ENCODE measurements at regions not wholly inside any gene's neighbourhood (a gene's known extent, or its start where the extent isn't known, plus 50 kb on each side); places are given as distances from the start of the nearest gene placed in this dataset.

DNA sequence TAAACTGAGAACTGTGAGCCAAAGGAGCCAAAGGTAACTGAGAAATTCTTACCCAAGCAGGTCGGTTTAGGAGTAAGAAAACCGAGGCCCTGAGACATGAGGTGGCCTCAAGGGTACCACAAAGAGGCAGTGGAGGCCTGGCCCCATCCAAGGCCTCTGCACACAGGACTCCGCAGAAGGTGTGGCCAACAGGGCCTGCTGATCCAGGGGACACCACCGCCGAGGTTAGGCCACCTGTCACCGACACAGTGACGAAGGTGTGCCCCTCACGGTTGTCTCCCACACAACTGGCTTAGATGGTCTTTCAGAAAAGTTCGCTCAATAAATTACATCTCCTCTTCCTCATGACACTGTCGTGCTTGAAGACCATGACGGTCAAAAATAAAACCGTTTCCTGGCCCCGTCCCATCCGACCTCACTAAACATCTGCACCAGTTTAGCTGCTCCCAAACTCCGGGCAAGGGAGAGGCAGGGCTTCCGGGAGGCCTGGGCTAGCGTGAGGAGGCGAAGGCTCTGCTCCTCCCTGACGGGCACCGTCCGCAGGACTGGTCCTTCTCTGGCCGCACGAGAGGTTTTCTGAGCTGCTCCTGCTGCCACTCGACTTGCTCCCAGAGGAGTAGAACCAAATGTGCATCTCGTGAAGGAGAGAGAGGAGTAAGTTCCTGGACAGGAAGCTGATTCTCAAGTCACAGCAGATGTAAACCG is 442.0 kb downstream of the EIPR1 start:
- H3K4me3 ChIP-seq (ENCODE audit: low read length) = no peak overlapping the region
- H3K27ac ChIP-seq (ENCODE audit: low read depth, low read length) = no peak overlapping the region
- H3K27me3 ChIP-seq (ENCODE audit: insufficient read depth, low read length, poor library complexity) = no peaks in the 10 kb centered on the region
- no peak overlapping the region for H4K5ac ChIP-seq (ENCODE audit: low read length)
- no peak overlapping the region for H3K56ac ChIP-seq (ENCODE audit: low read length)
- H3K4me2 ChIP-seq (ENCODE audit: low read length) = no peak overlapping the region
- no peak overlapping the region for H2BK15ac ChIP-seq (replicated peaks; ENCODE audit: low read depth)
- no peak overlapping the region for H4K8ac ChIP-seq (ENCODE audit: low read depth, low read length)
- H2BK5ac ChIP-seq (ENCODE audit: low read length) = no peak overlapping the region
- no peaks in the 10 kb centered on the region for H3K4me1 ChIP-seq (ENCODE audit: control insufficient read depth, low read depth, low read length)
- no peak overlapping the region for H3K4ac ChIP-seq (ENCODE audit: low read depth, low read length)
- no peak overlapping the region for H3K23ac ChIP-seq (ENCODE audit: low read length)
- H3K36me3 ChIP-seq (ENCODE audit: control insufficient read depth, insufficient read depth, low read length) = no peaks in the 10 kb centered on the region
- no peaks in the 10 kb centered on the region for H3K79me1 ChIP-seq (ENCODE audit: low read length)
- H3K18ac ChIP-seq (ENCODE audit: low read length) = no peak overlapping the region
- no peak overlapping the region for H3K9ac ChIP-seq (ENCODE audit: low read length)
- H3K79me2 ChIP-seq (ENCODE audit: control insufficient read depth, insufficient read depth, low read length) = no peaks in the 10 kb centered on the region
- DNase-seq = no peak
- H2AK5ac ChIP-seq (ENCODE audit: low read length) = no peak overlapping the region
- WGBS (ENCODE audit: extremely low coverage, insufficient coverage, low lambda C conversion rate) = no CpG with 5 or more reads among the region's 26 CpGs
- H2BK120ac ChIP-seq (ENCODE audit: low read depth, low read length) = no peak overlapping the region

DNA sequence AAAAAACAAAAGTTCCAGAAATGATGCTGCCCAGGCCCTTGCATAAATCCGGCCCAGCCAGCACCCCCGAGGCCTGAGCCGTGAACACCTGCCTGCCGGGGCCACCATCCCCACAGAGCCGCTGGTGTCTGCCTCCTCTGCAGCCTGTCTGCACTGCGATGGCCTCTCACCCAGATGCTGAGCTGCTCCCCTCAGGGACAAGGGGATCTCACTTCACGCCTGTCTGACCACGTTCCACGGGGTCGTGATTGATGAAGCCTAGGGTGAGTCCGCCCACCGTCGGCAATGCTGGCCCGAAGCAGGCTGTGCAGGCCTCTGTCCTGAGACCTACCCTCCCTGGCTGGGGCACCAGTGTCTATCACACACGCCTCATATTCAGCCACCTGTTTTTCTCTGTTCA is 444.2 kb downstream of the EIPR1 start:
- Histone ChIP-seq H3K27ac (ENCODE audit: low read depth, low read length) (no peak overlapping the region), H3K4me2 (ENCODE audit: low read length) (no peak overlapping the region), H3K27me3 (ENCODE audit: insufficient read depth, low read length, poor library complexity) (no peaks in the 10 kb centered on the region), H4K5ac (ENCODE audit: low read length) (no peak overlapping the region), H3K18ac (ENCODE audit: low read length) (no peak overlapping the region), H3K79me2 (ENCODE audit: control insufficient read depth, insufficient read depth, low read length) (no peaks in the 10 kb centered on the region), H4K8ac (ENCODE audit: low read depth, low read length) (no peak overlapping the region), H2BK120ac (ENCODE audit: low read depth, low read length) (no peak overlapping the region), H2BK15ac (replicated peaks; ENCODE audit: low read depth) (no peak overlapping the region), H3K4ac (ENCODE audit: low read depth, low read length) (no peak overlapping the region), H3K36me3 (ENCODE audit: control insufficient read depth, insufficient read depth, low read length) (no peaks in the 10 kb centered on the region), H3K4me1 (ENCODE audit: control insufficient read depth, low read depth, low read length) (no peaks in the 10 kb centered on the region), H3K9ac (ENCODE audit: low read length) (no peak overlapping the region), H3K56ac (ENCODE audit: low read length) (no peak overlapping the region), H2BK5ac (ENCODE audit: low read length) (no peak overlapping the region), H3K23ac (ENCODE audit: low read length) (no peak overlapping the region), H3K4me3 (ENCODE audit: low read length) (no peak overlapping the region), H3K79me1 (ENCODE audit: low read length) (no peaks in the 10 kb centered on the region), H2AK5ac (ENCODE audit: low read length) (no peak overlapping the region)
- DNase-seq = no peak
- no CpG with 5 or more reads among the region's 15 CpGs for WGBS (ENCODE audit: extremely low coverage, insufficient coverage, low lambda C conversion rate)

DNA sequence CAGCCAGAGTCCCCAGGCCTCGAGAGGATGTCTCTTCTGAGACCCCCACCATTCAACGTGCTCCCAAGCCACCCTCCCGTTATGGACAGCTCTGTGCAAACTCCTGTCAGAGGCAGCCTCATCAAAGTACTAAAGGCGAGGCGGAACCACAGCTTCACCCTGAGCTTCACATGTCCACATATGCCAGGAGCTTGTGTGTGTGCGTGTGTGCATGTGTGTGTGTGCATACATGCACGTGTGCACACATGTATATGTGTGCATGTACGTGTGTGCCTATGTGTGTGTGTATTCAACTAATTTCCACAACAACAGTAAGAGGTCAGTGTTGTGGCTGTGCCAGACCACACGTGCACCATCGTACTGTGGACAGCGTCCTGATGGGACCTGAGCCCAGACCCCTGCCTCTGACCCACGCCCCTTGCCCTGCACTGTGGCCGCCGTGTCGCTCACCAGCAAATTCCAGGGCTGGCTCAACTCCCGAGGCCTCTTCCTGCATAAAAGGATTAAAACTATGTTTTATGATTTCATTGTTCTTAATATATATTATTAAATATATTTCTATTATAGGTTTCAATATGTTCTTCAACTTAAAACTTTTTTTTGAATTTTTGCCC is 444.8 kb downstream of the EIPR1 start:
- Histone ChIP-seq H3K56ac (ENCODE audit: low read length) (no peak overlapping the region), H2BK5ac (ENCODE audit: low read length) (no peak overlapping the region), H3K4me2 (ENCODE audit: low read length) (no peak overlapping the region), H3K79me1 (ENCODE audit: low read length) (no peaks in the 10 kb centered on the region), H3K36me3 (ENCODE audit: control insufficient read depth, insufficient read depth, low read length) (no peaks in the 10 kb centered on the region), H3K79me2 (ENCODE audit: control insufficient read depth, insufficient read depth, low read length) (no peaks in the 10 kb centered on the region), H3K4me3 (ENCODE audit: low read length) (no peak overlapping the region), H2BK120ac (ENCODE audit: low read depth, low read length) (no peak overlapping the region), H3K27me3 (ENCODE audit: insufficient read depth, low read length, poor library complexity) (no peaks in the 10 kb centered on the region), H2AK5ac (ENCODE audit: low read length) (no peak overlapping the region), H3K4ac (ENCODE audit: low read depth, low read length) (no peak overlapping the region), H3K18ac (ENCODE audit: low read length) (no peak overlapping the region), H4K8ac (ENCODE audit: low read depth, low read length) (no peak overlapping the region), H3K27ac (ENCODE audit: low read depth, low read length) (no peak overlapping the region), H3K23ac (ENCODE audit: low read length) (no peak overlapping the region), H3K4me1 (ENCODE audit: control insufficient read depth, low read depth, low read length) (no peaks in the 10 kb centered on the region), H3K9ac (ENCODE audit: low read length) (no peak overlapping the region), H4K5ac (ENCODE audit: low read length) (no peak overlapping the region), H2BK15ac (replicated peaks; ENCODE audit: low read depth) (no peak overlapping the region)
- WGBS (ENCODE audit: extremely low coverage, insufficient coverage, low lambda C conversion rate) = no CpG with 5 or more reads among the region's 16 CpGs
- no peak for DNase-seq

DNA sequence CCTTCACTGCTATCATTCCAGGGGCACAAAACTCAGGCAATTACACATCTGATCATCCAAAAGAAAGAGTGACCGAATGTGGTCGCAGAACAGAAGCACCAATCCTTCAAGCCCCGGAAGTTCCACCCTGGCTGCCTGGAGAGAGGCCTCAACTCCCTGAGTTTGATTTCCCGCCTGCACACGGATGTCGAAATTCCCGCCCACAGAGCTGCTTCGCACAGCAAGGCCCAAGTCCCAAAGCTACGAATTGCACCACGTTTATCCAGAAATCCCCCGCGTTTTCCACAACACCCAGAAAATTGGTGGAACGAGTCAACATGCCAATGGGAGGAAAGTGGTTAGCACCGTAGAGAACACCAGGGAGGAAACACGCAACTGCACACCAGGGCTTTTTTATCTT is 445.4 kb downstream of the EIPR1 start:
- H3K9ac ChIP-seq (ENCODE audit: low read length) = no peak overlapping the region
- H3K79me1 ChIP-seq (ENCODE audit: low read length) = no peaks in the 10 kb centered on the region
- no peaks in the 10 kb centered on the region for H3K36me3 ChIP-seq (ENCODE audit: control insufficient read depth, insufficient read depth, low read length)
- H3K23ac ChIP-seq (ENCODE audit: low read length) = no peak overlapping the region
- no peak overlapping the region for H3K4me2 ChIP-seq (ENCODE audit: low read length)
- H4K5ac ChIP-seq (ENCODE audit: low read length) = no peak overlapping the region
- no peak overlapping the region for H2AK5ac ChIP-seq (ENCODE audit: low read length)
- WGBS (ENCODE audit: extremely low coverage, insufficient coverage, low lambda C conversion rate) = no CpG with 5 or more reads among the region's 15 CpGs
- no peak overlapping the region for H3K4me3 ChIP-seq (ENCODE audit: low read length)
- no peak overlapping the region for H2BK15ac ChIP-seq (replicated peaks; ENCODE audit: low read depth)
- no peaks in the 10 kb centered on the region for H3K27me3 ChIP-seq (ENCODE audit: insufficient read depth, low read length, poor library complexity)
- no peak overlapping the region for H3K56ac ChIP-seq (ENCODE audit: low read length)
- H3K18ac ChIP-seq (ENCODE audit: low read length) = no peak overlapping the region
- H2BK5ac ChIP-seq (ENCODE audit: low read length) = no peak overlapping the region
- no peaks in the 10 kb centered on the region for H3K4me1 ChIP-seq (ENCODE audit: control insufficient read depth, low read depth, low read length)
- H2BK120ac ChIP-seq (ENCODE audit: low read depth, low read length) = no peak overlapping the region
- H4K8ac ChIP-seq (ENCODE audit: low read depth, low read length) = no peak overlapping the region
- DNase-seq = no peak
- no peaks in the 10 kb centered on the region for H3K79me2 ChIP-seq (ENCODE audit: control insufficient read depth, insufficient read depth, low read length)
- no peak overlapping the region for H3K4ac ChIP-seq (ENCODE audit: low read depth, low read length)
- no peak overlapping the region for H3K27ac ChIP-seq (ENCODE audit: low read depth, low read length)

DNA sequence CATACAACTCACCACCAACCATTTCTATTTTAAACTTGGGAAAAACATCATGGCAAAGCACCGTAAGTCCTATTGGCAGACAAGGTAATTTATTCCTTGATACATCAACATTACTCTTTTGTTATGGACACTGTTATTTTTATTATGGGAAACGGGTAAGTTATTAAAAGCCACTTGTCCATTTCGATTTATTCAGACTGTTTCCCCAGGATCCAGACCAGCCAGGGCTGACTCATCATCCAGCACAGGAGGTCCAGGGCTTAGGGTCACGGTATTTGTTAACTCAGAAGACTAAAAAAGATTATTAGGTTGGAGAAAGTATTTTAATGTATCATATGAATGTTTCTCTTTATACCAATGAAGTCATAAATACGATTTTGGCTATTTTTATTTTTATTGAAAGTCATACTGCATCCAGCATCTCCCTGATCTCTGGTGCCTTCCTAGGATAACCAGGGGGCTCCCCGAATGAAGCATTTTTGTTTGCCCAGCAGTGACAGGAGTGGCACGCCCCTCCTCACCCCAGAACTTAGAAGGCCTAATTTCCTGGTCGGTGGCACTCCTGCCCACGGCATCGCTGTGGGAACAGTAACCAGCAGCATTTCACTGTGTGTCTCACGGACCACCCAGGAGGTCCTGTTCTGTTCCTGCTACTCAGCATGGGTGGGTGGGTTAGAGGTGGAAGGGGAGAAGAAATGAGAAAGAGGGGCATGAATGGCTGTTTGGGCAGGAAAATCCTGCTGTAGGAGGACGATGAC is 446.1 kb downstream of the EIPR1 start:
- Histone ChIP-seq H3K4me3 (ENCODE audit: low read length) (no peak overlapping the region), H3K9ac (ENCODE audit: low read length) (no peak overlapping the region), H2BK5ac (ENCODE audit: low read length) (no peak overlapping the region), H2BK15ac (replicated peaks; ENCODE audit: low read depth) (no peak overlapping the region), H3K4me2 (ENCODE audit: low read length) (no peak overlapping the region), H2AK5ac (ENCODE audit: low read length) (no peak overlapping the region), H3K27ac (ENCODE audit: low read depth, low read length) (no peak overlapping the region), H3K18ac (ENCODE audit: low read length) (no peak overlapping the region), H4K8ac (ENCODE audit: low read depth, low read length) (no peak overlapping the region), H4K5ac (ENCODE audit: low read length) (no peak overlapping the region), H3K27me3 (ENCODE audit: insufficient read depth, low read length, poor library complexity) (no peaks in the 10 kb centered on the region), H3K36me3 (ENCODE audit: control insufficient read depth, insufficient read depth, low read length) (no peaks in the 10 kb centered on the region), H2BK120ac (ENCODE audit: low read depth, low read length) (no peak overlapping the region), H3K56ac (ENCODE audit: low read length) (no peak overlapping the region), H3K23ac (ENCODE audit: low read length) (no peak overlapping the region), H3K79me1 (ENCODE audit: low read length) (no peaks in the 10 kb centered on the region), H3K79me2 (ENCODE audit: control insufficient read depth, insufficient read depth, low read length) (no peaks in the 10 kb centered on the region), H3K4me1 (ENCODE audit: control insufficient read depth, low read depth, low read length) (no peaks in the 10 kb centered on the region), H3K4ac (ENCODE audit: low read depth, low read length) (no peak overlapping the region)
- WGBS (ENCODE audit: extremely low coverage, insufficient coverage, low lambda C conversion rate) = 100% methylated on average over 1 of the region's 12 CpGs
- DNase-seq = no peak

All from mesendoderm (in vitro differentiated cells).